ENCODE measurements at regions not wholly inside any gene's neighbourhood (a gene's known extent, or its start where the extent isn't known, plus 50 kb on each side); places are given as distances from the start of the nearest gene placed in this dataset.

- no peak for TF ChIP-seq POLR2A (IDR thresholded peaks at IDR 0.05)
- TF ChIP-seq, protein P1, sequence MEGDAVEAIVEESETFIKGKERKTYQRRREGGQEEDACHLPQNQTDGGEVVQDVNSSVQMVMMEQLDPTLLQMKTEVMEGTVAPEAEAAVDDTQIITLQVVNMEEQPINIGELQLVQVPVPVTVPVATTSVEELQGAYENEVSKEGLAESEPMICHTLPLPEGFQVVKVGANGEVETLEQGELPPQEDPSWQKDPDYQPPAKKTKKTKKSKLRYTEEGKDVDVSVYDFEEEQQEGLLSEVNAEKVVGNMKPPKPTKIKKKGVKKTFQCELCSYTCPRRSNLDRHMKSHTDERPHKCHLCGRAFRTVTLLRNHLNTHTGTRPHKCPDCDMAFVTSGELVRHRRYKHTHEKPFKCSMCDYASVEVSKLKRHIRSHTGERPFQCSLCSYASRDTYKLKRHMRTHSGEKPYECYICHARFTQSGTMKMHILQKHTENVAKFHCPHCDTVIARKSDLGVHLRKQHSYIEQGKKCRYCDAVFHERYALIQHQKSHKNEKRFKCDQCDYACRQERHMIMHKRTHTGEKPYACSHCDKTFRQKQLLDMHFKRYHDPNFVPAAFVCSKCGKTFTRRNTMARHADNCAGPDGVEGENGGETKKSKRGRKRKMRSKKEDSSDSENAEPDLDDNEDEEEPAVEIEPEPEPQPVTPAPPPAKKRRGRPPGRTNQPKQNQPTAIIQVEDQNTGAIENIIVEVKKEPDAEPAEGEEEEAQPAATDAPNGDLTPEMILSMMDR (IDR thresholded peaks at IDR 0.05 in 8 of 11, conservative IDR thresholded peaks at IDR 0.05 in 3 of 11), result no peak
Observed at GRCh38 chr12:31866523-31866922, 92.7 kb upstream of the RESF1 start.

Measured in spleen (tissue), 7 donors.